B cell (primary cell): ENCODE measurements at regions not wholly inside any gene's neighbourhood (a gene's known extent, or its start where the extent isn't known, plus 50 kb on each side); places are given as distances from the start of the nearest gene placed in this dataset.

ENCODE experiments used
- ATAC-seq: fragments of 200-7000 bp; cut with Tn5 transposase; one replicate; pipeline ENCODE4 v1.10.0; 2021; ENCODE audit warnings: low read depth, mild to moderate bottlenecking, moderate number of reproducible peaks, moderate library complexity
- CTCF ChIA-PET: fragments of 350-600 bp; sonication (Branson Sonifier 250); formaldehyde crosslinking; loops from one replicate; lab custom pipeline; 2021; ENCODE audit warnings: antibody characterized with exemption, inconsistent platforms; lab: Charles Lee
- POLR2A ChIA-PET: fragments of 350-600 bp; sonication (Branson Sonifier 250); formaldehyde crosslinking; loops from one replicate; lab custom pipeline; 2021; ENCODE audit warnings: antibody characterized with exemption; lab: Charles Lee
- DNase-seq: peaks from one replicate; pipeline ENCODE4 v3.0.0; 2013
- H2AFZ ChIP-seq: 2 replicates; pipeline ENCODE4 v1.6.1; 2012; ENCODE audit warnings: mild to moderate bottlenecking, low read depth, low read length; ENCODE audit not compliant: insufficient read depth, poor library complexity, severe bottlenecking
- H3K27ac ChIP-seq, 2 donors: 1 replicate in 1 of 2; 2 replicates in 1 of 2; pipeline ENCODE4 v1.5.1; 2012 to 2013; ENCODE audit warnings: low read length in 2 of 2, mild to moderate bottlenecking in 2 of 2, moderate library complexity in 1 of 2
- H3K27me3 ChIP-seq, 4 experiments: fragments of 200-600 bp in 1 of 4; sonication (generic) in 1 of 4; replicated peaks in 1 of 4; 1 replicate in 2 of 4; 2 replicates in 2 of 4; pipeline versions ENCODE4 v1.6.1 to v1.7.0; 2013 to 2016; ENCODE audit warnings: low read length in 3 of 4, mild to moderate bottlenecking in 2 of 4, mixed read lengths in 1 of 4, moderate library complexity in 1 of 4; ENCODE audit not compliant: insufficient read depth in 4 of 4, control insufficient read depth in 3 of 4; ENCODE audit errors: control extremely low read depth in 1 of 4
- H3K36me3 ChIP-seq, 2 experiments: replicated peaks in 1 of 2; 1 replicate in 1 of 2; 2 replicates in 1 of 2; pipeline versions ENCODE4 v1.6.1 to v1.7.1; 2013; ENCODE audit warnings: low read length in 1 of 2; ENCODE audit not compliant: insufficient read depth in 2 of 2, control insufficient read depth in 1 of 2; ENCODE audit errors: control extremely low read depth in 1 of 2, extremely low read depth in 1 of 2
- H3K4me1 ChIP-seq, 2 donors: fragments of 200-600 bp in 1 of 2; sonication (generic) in 1 of 2; 1 replicate in 1 of 2; 2 replicates in 1 of 2; pipeline versions ENCODE4 v1.5.1 to v1.6.1; 2013 to 2017; ENCODE audit warnings: low read length in 2 of 2; ENCODE audit not compliant: control insufficient read depth in 2 of 2, insufficient read depth in 2 of 2
- H3K4me2 ChIP-seq: replicated peaks from 2 replicates; pipeline ENCODE3; 2012; ENCODE audit warnings: mild to moderate bottlenecking, low read depth, low read length; ENCODE audit not compliant: poor library complexity, severe bottlenecking
- H3K4me3 ChIP-seq, 5 experiments: fragments of 200-600 bp in 1 of 5; sonication (generic) in 1 of 5; 1 replicate in 3 of 5; 2 replicates in 2 of 5; pipeline versions ENCODE4 v1.5.1 to v1.7.0; 2011 to 2016; ENCODE audit warnings: low read length in 4 of 5, mild to moderate bottlenecking in 4 of 5, low read depth in 2 of 5, control low read depth in 1 of 5, moderate library complexity in 1 of 5; ENCODE audit not compliant: insufficient read depth in 1 of 5; ENCODE audit errors: control extremely low read depth in 1 of 5, extremely low read depth in 1 of 5
- H3K79me2 ChIP-seq: fragments of 200-600 bp; sonication (generic); one replicate; pipeline ENCODE4 v1.6.0; 2016; ENCODE audit warnings: low read length; ENCODE audit not compliant: control insufficient read depth, insufficient read depth
- H3K9ac ChIP-seq: fragments of 200-600 bp; sonication (generic); 2 replicates; pipeline ENCODE4 v1.6.1; 2017; ENCODE audit warnings: mild to moderate bottlenecking, low read length, moderate library complexity
- H3K9me3 ChIP-seq, 3 donors: one replicate each; pipeline versions ENCODE4 v1.6.1 to v1.7.1; 2013; ENCODE audit warnings: low read length in 2 of 3; ENCODE audit not compliant: control insufficient read depth in 2 of 3, insufficient read depth in 1 of 3; ENCODE audit errors: control extremely low read depth in 1 of 3
- H4K20me1 ChIP-seq: 2 replicates; pipeline ENCODE4 v1.6.0; 2012; ENCODE audit warnings: mild to moderate bottlenecking, low read length; ENCODE audit not compliant: insufficient read depth, control insufficient read depth, poor library complexity, severe bottlenecking
- H3K27ac Mint-ChIP-seq: one replicate; pipeline ENCODE4 v1.8.0; 2021; ENCODE audit warnings: mixed read lengths
- H3K27me3 Mint-ChIP-seq: one replicate; pipeline ENCODE4 v1.8.0; 2021; ENCODE audit warnings: mixed read lengths
- H3K4me1 Mint-ChIP-seq: one replicate; pipeline ENCODE4 v1.8.0; 2021; ENCODE audit warnings: mixed read lengths
- H3K4me3 Mint-ChIP-seq: one replicate; pipeline ENCODE4 v1.8.0; 2021; ENCODE audit warnings: mixed read lengths
- H3K9me3 Mint-ChIP-seq: one replicate; pipeline ENCODE4 v1.8.0; 2022; ENCODE audit warnings: mixed read lengths; ENCODE audit not compliant: insufficient read depth
- CTCF ChIP-seq: fragments of 200-600 bp; IDR thresholded peaks from one replicate; pipeline ENCODE4 v1.8.0; 2022; ENCODE audit warnings: antibody characterized with exemption, mild to moderate bottlenecking
- EZH2 ChIP-seq: IDR thresholded peaks from 2 replicates; pipeline ENCODE4 v1.6.1; 2012; ENCODE audit warnings: borderline replicate concordance, low read depth, mild to moderate bottlenecking, moderate library complexity, low read length; ENCODE audit not compliant: insufficient read depth, poor library complexity, severe bottlenecking
- WGBS: methylation state at CpG from one replicate; pipeline ENCODE4 v1.1.5; 2013; ENCODE audit warnings: missing lambda C conversion rate; ENCODE audit not compliant: insufficient coverage; 5-methylcytosine and 5-hydroxymethylcytosine counted together
- intact Hi-C: fragments of 100-400 bp; cut with micrococcal nuclease; formaldehyde crosslinking; loops from one replicate; pipeline ENCODE4 v1.10.0; 2022

DNA sequence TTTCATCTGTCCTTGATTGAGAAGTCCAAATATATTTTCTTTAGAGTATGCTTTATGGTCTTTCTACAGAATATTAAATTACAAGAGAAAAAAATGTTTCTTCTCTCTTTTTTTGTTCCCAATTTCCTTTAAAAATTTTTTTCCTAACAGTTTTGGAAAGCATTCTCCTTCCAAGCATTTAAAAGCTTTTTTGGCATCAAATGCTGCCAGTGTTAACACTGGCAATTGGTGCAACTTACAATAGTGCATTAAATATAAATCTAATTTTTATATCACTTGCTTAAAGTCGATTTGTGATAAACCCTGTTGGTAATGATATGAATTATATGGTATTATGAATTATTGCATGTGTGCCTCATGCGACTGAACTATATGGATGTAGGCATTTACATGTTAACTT lies 165.9 kb upstream of the ELL2 start:
- no peaks in the 10 kb centered on the region for H3K4me1 ChIP-seq
- H3K4me1 Mint-ChIP-seq = no peaks in the 10 kb centered on the region
- no peak overlapping the region for H3K27ac Mint-ChIP-seq
- CTCF ChIA-PET = no interaction called here
- no peak overlapping the region for H3K27ac ChIP-seq
- peaks cover 13% of the 10 kb centered on the region for H3K27me3 Mint-ChIP-seq
- no peaks in the 10 kb centered on the region for H3K27me3 ChIP-seq
- H3K4me2 ChIP-seq = no peak overlapping the region
- POLR2A ChIA-PET = no interaction called here
- intact Hi-C loops = no loop called here
- H3K4me3 ChIP-seq = no peak overlapping the region
- H3K79me2 ChIP-seq = no peaks in the 10 kb centered on the region
- H3K9me3 ChIP-seq = no peaks in the 10 kb centered on the region
- DNase-seq = no peak
- no peak for TF ChIP-seq CTCF
- TF ChIP-seq EZH2 = no peak
- H3K9ac ChIP-seq = no peak overlapping the region
- no peaks in the 10 kb centered on the region for H4K20me1 ChIP-seq
- no peaks in the 10 kb centered on the region for H3K36me3 ChIP-seq
- H2AFZ ChIP-seq = no peak overlapping the region
- ATAC-seq = no peak
- H3K4me3 Mint-ChIP-seq = no peak overlapping the region
- no peaks in the 10 kb centered on the region for H3K9me3 Mint-ChIP-seq
- WGBS = no CpG with 5 or more reads among the region's 2 CpGs

- ATAC-seq (no peak), DNase-seq (no peak)
- Mint-ChIP-seq H3K27ac (no peak overlapping the region), H3K4me3 (no peak overlapping the region), H3K27me3 (peaks cover 16% of the 10 kb centered on the region), H3K4me1 (no peaks in the 10 kb centered on the region), H3K9me3 (no peaks in the 10 kb centered on the region)
- H3K4me2 ChIP-seq = no peak overlapping the region
- ChIA-PET CTCF (no interaction called here), POLR2A (no interaction called here)
- H2AFZ ChIP-seq = no peak overlapping the region
- H4K20me1 ChIP-seq = no peaks in the 10 kb centered on the region
- no peak overlapping the region for H3K27ac ChIP-seq
- no peaks in the 10 kb centered on the region for H3K4me1 ChIP-seq
- no peak overlapping the region for H3K4me3 ChIP-seq
- H3K79me2 ChIP-seq = no peaks in the 10 kb centered on the region
- H3K9ac ChIP-seq = no peak overlapping the region
- TF ChIP-seq CTCF (no peak), EZH2 (no peak)
- WGBS = 100% methylated on average over 1 of the region's 5 CpGs
- no peaks in the 10 kb centered on the region for H3K36me3 ChIP-seq
- H3K9me3 ChIP-seq = no peaks in the 10 kb centered on the region
- no peaks in the 10 kb centered on the region for H3K27me3 ChIP-seq
- intact Hi-C loops = no loop called here
Measured at GRCh38 chr5:96125231-96125891, 163.7 kb upstream of the ELL2 start.
